ENCODE measurements at regions not wholly inside any gene's neighbourhood (a gene's known extent, or its start where the extent isn't known, plus 50 kb on each side); places are given as distances from the start of the nearest gene placed in this dataset.

DNA sequence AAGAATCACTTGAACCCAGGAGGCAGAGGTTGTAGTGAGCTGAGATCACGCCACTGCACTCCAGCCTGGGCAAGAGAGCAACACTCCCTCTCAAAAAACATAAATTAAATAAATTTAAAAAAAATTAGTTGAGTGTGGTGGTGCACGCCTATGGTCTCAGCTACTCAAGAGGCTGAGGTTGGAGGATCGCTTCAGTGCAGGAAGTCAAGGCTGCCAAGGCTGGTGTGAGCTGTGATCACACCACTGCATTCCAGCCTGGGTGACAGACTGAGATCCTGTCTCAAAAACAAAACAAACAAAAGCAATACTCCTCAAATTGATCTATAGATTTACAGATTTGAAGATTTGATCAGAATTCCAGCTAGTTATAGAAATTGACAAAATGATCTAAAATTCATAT lies 92.7 kb upstream of the RESF1 start:
- no peak for DNase-seq

DNA sequence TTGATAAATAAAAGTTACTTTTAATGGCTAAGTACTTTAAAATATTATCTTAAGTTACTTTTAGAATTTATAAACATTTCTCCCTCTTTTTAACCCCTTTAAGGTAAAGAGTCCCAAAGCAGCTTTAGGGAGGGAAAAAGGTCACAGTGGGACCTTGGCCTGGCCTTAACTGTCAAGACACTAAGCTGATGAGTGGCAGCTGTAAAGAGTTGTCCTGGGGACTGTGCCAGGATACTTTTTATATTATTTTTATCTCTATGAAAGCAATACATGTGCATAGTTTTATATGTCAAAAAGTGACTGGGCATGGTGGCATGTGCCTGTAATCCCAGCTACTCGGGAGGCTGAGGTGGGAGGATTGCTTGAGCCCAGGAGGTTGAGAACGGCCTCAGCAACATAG lies 94.2 kb upstream of the RESF1 start:
- no peak for DNase-seq

DNA sequence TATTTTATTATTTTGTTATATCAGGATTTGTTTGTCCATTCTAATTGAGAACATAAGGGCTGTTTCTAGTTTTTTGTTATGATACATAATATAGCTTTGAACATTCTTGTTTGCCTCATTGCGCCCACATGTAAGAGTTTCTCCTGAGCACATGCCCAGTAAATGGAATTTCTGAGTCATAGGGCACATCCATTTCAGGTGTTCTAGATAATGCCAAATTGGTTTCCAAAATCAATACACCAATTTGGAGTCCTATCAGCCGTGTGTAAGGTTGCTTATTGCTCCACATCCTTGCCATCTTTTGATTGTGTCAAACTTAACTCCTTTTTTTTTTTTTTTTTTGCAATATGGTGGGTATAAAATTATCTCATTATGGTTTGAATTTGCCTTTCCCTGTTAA lies 97.9 kb upstream of the RESF1 start:
- DNase-seq, result no peak

DNA sequence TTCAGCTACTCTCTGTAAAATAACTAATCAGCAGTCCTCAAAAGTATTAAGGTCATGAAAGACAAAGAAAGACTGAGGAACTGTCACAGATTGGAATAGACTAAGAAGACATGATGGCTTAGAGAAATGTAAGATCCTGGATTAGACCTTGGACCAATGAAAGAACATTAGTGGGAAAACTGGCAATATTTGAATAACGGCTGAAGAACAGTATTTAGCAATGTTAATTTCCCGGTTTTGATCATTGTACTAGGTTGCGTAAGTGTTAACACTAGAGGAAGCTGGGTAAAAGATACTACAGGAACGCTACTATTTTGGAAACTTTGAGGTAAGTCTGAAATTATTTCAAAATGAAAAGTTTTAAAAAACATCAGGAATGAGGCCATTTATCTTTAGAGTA lies 98.8 kb upstream of the RESF1 start:
- no peak for DNase-seq

DNA sequence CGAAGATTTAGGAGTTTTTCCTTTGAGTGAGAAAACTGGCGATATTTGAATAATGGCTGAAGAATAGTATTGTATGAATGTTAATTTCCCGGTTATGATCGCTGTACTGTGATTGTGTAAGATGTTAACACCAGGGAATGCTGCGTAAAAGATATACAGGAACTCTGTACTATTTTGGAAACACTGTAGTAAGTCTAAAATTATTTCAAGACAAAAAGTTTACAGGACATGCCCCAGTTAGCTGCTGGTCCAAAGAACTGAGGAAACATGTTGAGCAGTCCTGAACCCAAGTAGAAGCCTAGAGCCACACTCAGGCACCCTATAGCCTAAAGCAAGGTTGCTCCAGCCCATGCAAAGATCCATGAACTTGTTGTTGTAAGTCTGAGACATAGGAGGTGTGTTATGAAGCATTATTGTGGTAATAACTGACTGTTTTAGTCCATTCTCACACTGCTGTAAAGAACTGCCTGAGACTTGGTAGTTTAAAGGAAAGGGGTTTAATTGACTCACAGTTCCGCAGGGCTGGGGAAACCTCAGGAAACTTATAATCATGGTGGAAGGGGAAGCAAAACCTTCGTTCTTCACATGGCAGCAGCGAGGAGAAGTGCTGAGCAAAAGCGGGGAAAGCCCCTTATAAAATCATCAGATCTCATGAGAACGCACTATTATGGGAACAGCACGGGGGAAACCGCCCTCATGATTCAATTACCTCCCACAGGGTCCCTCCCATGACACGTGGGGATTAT lies 99.8 kb upstream of the RESF1 start:
- no peak for DNase-seq

DNA sequence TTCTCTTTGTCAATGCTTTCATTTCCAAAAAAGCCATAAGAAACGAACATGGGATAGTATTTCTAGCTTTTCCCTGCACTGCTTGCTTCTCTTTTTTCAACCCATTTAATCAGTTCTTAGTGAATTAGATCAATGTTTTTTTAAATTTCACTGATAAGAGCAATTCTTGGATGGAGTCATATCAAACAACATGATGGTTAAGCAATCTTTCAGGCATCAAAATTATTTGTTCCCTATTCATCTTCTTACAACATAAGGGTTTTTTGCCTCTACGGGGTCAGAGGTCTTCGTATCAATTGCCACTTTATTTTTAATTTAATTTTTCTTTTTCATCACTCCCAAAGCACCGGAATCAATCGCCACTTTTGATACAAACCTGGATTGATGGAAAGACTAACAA lies 103.8 kb upstream of the RESF1 start:
- DNase-seq, result no peak

DNA sequence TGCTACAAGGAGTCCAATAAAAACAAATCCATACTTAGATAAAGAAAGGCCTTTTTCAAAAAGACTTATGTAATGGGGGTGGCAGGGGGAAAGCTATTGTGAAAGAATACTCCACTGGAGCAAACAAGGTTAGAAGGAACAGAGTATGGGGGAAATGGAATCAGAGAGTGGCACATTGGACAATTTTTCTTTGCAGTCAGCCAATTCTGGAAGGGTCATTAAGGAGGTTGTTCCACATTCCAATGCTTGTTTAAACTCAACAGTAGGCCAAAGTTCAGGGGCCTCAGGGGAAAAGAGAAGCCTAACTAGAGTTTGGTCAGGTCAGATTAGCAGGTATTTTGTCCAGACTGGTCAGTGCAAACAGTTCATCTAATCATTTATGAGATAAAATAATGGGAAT lies 105.2 kb upstream of the RESF1 start:
- DNase-seq, result no peak

DNA sequence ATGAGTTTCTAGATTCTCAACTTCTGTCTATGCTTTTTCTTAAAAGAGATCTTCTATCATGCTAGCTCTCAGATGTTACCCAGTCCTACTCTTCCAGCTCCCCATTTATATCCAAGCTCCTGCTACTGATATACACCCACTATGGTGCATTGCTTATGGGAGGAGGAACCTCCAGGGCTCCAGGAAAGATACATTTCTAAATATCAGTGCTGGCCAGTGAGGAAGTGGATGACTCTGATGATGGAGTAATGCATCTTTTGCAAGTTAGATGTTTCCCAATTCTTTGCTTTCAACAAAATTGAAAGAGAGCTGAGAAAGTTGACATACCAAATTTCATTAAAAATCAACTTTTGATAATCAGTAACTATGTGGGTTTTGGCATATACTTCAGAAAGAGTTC lies 105.7 kb upstream of the RESF1 start:
- no peak for DNase-seq

DNA sequence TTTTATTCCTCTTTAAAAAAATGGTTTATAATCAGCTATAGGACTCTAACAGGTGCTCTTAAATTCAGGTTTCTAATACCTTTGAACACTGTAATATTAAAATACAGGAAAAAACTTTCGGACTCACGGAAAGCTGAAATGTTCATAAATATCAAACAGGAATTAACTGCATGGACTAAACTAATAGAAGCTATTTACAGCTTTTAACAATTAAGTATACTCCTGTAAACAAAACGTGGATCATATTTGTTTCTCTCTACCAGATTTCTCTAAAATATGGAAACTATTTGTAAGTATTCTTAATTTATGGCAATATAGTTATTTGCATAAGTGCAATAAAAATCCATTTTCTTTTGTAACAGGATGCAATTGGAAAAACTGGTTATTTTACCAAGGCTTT lies 108.9 kb upstream of the RESF1 start:
- DNase-seq, result no peak

DNA sequence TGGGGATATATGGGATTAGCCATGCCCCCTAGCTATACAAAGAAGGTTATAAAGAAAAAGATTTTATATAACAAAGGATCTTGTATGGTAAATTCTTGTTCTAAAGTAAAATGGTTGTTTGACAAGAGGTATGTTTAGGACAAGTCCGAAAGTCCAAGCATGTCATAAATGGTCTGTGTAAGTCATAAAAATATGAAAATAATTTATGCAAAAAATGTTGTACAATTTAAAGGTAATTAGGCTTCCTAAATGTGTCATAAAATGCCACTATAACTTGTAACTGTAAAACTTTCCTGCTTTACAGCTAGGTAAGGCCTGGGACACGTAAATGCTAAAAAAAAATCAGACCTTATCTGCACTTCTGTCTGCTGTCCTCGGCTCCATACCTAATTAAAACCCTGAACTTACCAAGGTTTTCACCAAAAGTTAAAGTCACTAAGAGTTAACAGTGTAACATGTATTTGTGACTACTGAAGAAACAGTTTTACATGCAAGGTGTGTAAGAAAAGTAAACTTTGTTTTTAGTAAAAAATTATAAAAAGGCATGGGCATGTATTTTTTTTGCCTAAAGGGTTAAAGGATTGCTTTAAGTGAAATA lies 110.0 kb upstream of the RESF1 start:
- no peak for DNase-seq

DNA sequence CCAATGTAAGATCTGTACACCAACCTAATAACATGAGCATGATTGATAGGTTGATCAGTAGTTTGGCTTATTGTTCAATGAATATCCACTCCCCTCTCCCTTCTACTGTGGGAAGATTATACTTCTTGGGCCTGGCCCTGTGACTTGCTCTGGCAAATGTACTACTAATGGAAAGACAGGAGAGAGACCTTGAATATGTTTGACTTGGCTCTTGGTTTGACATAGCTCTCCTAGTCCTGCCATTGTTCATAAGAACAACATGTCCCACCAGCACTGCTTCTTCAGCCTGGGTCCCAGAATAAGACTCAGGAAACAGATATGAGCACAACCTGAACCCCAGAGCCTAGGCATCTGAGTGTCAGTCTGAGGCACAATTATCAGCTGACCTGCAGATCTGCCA lies 112.8 kb upstream of the RESF1 start:
- peak; percentile 6 for DNase-seq

DNA sequence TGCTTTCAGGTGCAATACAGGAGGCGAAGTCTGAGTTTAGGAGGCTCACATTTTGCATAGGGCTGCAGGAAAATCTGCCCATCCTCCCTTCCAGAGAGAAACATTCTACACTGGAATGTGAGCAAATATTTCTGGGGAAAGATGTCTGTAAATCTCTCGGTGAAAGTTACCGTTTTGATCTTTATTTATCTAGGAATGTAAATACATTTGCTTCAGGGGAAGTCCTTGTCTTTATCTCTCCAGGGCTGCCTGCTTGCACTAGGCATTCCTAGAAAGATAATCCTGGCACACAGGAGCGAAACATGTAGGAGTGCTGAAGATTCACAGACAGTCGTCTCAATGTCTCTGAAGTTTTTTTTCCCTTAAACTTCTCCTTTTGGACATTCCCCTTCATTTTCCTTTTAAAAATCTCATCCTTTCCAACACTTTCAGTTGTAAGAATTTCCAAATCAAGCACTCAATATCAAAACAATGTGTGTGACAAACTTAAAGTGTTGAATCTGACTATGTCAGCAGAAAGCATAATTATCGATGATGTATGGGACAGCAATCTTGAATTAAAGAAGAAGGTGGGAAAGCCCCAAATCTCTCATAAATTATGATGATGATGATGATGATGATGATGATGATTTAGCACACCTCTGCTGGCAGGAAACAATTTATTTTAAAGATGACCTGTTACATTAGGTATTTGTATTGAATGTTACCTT lies 113.4 kb upstream of the RESF1 start:
- DNase-seq, result peak; percentile 36

DNA sequence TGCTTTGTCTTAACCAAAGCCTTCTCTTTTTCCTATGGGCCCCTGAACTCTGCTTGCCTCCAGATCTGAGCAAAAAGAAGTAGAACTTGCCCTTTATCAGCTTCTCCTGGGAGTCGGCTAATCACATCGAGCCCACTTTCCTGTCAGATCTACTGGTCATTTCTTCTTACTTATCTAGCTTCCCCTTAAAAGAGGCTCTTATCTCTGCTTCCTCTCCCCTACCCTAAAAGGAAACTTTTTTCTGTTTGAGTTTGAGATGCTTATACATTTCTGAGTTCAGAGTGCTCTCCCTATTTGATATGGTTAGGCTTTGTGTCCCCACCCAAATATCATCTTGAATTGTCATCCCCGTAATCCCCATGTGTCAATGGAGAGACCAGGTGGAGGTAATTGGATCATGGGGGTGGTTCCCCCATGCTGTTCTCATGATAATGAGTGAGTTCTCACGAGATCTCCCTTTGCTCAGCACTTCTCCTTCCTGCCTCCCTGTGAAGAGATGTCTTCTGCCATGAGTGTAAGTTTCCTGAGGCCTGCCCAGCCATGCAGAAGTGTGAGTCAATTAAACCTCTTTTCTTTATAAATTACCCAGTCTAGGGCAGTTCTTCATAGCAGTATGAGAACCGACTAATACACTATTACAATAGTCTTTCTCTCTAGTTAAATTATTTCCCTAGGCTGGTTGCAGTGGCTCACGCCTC lies 114.7 kb upstream of the AMN1 start:
- DNase-seq, result peak; percentile 20

DNA sequence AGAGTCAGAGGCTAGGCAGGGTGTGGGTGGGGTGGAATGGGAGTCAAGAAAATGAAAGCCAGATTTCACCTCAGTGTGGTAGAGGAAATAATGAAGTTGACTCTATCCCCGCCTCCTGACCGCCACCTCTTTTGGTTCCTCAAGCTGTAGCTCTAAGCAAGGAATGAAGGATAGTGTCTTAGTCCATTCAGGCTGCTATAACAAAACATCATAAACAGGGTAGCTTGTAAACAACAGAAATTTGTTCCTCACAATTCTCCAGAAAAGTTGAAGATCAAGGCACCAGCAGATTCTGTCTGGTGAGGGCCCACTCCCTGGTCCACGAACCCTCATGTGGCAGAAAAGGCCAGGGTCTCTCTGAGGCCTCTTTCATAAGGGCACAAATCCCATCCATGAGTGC lies 109.1 kb upstream of the AMN1 start:
- DNase-seq, result peak; percentile 12

DNA sequence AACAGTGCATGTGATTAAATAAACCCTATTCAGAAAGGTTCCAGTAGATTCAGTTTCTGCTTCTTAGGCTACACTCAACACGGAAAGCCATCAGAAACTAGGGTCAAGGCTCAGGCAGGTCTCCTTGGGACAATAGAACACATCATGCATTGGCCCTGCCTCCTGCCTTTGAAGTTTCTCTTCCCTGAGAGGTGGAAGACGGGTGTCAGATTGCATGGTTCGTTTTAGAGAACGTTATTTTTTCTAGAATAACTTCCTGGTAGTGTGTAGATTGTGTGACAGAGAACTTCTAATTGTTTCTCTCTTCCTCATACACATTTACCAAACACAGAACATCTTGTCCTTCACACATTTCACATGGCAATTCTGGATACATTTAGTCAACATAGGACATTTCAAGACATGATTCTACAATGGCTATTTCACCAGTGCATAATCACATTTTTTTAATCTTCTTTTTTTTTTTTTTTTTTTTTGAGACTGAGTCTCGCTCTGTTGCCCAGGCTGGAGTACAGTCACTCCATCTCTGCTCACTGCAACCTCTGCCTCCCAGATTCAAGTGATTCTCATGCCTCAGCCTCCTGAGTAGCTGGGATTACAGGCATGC lies 106.6 kb upstream of the AMN1 start:
- DNase-seq, result no peak

DNA sequence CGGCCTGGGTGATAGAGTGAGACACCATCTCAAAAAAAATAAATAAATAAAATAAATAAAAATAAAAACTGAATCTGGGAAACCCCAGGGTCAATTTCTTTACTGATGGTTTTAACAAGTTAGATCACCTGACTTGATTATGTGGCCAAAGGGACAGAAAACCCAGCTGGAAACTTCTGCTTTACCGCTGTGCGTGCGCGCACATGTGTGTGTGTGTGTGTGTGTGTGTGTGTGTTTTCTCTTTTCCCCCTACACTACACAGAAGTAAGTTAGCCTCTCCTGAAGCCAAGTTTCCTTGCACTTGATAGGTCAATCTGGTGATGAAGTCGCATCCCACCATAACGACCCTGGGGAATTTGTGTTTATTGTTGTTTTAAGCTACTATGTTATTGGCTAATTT lies 105.3 kb upstream of the AMN1 start:
- DNase-seq, result peak; percentile 11

DNA sequence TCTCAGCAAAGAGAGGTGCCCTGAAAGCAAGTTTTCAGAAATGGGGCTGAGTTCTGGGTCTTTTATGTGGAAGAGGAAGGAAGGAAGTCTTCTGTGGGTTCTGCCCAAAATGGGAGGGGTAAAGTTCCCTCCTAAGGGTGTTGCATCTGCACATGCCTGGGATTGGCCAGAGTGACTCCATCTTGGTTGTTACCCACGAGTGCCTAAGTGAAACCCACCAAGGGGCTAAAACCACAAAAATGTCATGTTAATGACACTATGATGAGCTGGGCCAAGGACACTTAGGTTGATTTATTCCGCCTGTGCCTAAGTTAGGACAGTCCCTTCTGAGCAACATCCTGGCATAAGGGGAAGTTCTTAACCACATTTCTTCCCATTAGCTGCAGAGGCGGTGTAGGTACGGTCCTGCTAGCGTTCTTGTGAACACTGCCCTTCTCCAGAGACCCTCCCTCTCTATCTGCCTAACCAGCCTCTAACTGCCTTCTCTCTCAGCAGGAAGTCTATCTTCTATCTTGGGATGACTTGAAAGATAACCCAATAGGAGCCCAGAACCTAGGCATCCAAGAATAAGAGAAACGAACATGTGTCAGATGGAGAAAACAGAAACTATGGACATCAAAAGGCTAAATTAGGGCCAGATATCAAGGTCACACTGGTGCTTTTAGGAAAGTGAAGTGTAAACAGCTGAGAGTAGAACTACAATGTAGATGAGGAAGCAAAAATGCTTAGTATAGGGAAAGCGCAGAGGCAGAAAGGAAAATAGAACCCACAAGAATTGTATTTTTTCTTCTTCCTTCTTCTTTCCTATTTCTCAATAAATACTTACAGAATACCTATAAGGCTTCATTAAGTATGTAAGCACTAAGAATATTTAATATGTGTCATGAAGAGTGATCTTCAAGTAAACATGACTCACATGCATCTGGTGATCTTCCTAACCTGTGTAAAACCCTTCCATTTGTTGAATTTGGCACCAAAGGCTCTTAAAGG lies 104.2 kb upstream of the AMN1 start:
- DNase-seq, result peak; percentile 19

DNA sequence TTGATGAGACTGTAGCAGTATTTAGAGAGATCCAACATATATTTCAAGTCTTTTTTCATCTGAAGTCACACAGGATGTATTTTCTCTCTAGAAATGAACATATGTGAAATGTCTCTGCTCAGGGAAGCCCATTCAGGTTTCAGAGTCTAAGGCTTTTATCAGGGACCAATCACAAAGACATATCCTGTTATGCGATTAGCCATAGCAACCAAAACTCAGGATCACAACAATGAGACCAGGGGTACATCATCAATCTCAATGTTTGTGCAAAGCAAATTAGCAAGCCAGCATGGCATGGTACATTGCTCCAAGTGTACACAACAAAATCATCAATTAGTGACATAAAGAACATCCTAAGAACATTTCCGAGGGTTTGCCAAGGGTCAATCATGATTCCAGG lies 99.2 kb upstream of the AMN1 start:
- peak; percentile 0 for DNase-seq

DNA sequence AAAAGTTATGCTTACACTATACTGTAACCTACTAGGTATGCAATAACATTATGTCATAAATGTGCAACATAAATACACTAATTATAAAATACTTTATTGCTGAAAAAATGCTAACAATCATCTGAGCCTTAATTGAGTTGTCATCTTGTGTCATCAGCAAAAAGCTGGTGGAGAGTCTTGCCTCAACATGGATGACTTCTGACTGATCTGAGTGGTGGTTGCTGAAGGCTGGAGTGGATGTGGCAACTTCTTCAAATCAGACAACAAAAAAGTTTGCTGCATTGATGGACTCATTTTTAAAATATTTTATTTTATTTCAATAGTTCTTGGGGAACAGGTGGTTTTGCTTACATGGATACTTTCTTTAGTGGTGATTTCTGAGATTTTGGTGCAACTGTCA lies 93.9 kb upstream of the AMN1 start:
- peak; percentile 4 for DNase-seq

DNA sequence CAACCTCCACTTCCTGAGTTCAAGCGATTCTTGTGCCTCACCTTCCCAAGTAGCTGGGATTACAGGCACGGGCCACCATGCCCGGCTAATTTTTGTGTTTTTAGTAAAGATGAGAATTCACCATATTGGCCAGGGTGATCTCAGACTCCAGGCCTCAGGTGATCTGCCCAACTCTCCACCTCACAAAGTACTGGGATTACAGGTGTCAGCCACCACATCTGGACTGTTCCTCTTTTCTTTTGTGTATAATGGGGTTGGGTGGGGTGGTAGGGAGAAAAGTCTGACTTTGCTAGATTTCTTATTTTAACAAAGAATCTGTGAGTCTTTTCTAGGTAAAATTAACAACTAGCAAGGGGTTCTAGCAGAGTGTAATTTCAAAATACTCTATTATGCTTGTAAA lies 92.7 kb upstream of the AMN1 start:
- DNase-seq, result no peak

DNA sequence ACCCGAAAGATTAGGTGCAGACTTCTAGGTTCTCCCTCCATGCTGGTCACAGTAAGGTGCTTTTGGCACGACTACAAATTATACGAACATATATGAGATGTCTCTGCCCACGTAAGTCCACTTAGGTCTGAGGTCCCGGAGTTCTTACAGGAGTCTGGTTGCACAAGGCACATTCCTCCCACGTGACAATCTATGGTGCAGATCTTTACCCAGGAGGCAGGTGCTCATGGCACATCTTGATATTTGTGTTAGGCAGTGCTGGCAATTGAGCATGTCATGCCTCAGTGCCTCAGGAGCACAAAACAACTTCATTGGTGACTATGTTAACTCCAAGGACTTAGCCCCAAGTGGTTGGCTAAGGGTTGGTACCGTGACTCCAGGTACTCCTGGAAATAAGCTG lies 92.0 kb upstream of the AMN1 start:
- DNase-seq, result no peak

DNA sequence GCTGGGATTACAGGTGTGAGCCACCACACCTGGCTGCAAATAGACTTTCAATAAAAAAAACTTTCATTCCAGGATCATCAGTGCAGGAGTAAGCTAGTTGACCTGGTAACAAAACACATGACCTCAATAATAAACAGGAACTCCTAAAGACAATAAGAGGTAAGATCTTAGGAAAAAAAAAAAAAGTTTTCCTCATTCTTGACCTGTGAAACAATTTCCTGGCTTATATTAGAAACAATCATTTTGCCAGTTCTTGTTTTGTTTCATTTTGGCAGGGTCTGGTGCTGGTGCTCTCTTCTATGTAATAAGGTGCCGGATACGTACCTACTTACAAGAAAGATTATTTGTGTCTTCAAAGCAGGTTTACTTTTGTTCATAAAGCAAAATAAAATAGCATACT lies 90.6 kb upstream of the AMN1 start:
- no peak for DNase-seq

Data from islet precursor cell (in vitro differentiated cells).